Sigmoid colon (tissue), 4 donors: ENCODE measurements at regions not wholly inside any gene's neighbourhood (a gene's known extent, or its start where the extent isn't known, plus 50 kb on each side); places are given as distances from the start of the nearest gene placed in this dataset.

Source experiments
- EP300 ChIP-seq, 4 donors: sonication (generic); formaldehyde crosslinking; IDR thresholded peaks; one replicate each; pipeline ENCODE4 v1.6.1; 2017; ENCODE audit warnings: antibody characterized with exemption in 4 of 4
- POLR2A ChIP-seq, 2 donors: fragments of 450-650 bp; IDR thresholded peaks; one replicate each; pipeline ENCODE4 v1.6.1; 2016; ENCODE audit warnings: antibody characterized with exemption in 2 of 2, mild to moderate bottlenecking in 2 of 2, moderate library complexity in 2 of 2

- no peak for TF ChIP-seq POLR2A (IDR thresholded peaks at IDR 0.05)
- TF ChIP-seq EP300 (IDR thresholded peaks at IDR 0.05) = no peak
Observed at GRCh38 chr1:194698908-194699318, 1512.5 kb upstream of the B3GALT2 start.
